ENCODE measurements at regions not wholly inside any gene's neighbourhood (a gene's known extent, or its start where the extent isn't known, plus 50 kb on each side); places are given as distances from the start of the nearest gene placed in this dataset.

GRCh38 chr9:106305428-106306133 is 557.4 kb upstream of the ZNF462 start:
- TF ChIP-seq CTCF (IDR thresholded peaks at IDR 0.05) (no peak), POLR2A (IDR thresholded peaks at IDR 0.05) (no peak)

Measured in lower leg skin (tissue), 3 donors.